Activated B cell treated with CpG ODN at 0.5 μM for 24 hours (primary cell): ENCODE measurements at regions not wholly inside any gene's neighbourhood (a gene's known extent, or its start where the extent isn't known, plus 50 kb on each side); places are given as distances from the start of the nearest gene placed in this dataset.

Experiments used
- ATAC-seq: fragments of 200-7000 bp; cut with Tn5 transposase; one replicate; pipeline ENCODE4 v1.10.0; 2021; ENCODE audit warnings: low read depth, mild to moderate bottlenecking, moderate library complexity
- CTCF ChIA-PET: fragments of 350-600 bp; sonication (Branson Sonifier 250); formaldehyde crosslinking; loops from one replicate; lab custom pipeline; 2021; ENCODE audit warnings: antibody characterized with exemption; lab: Charles Lee
- POLR2A ChIA-PET: fragments of 350-600 bp; sonication (Branson Sonifier 250); formaldehyde crosslinking; loops from one replicate; lab custom pipeline; 2021; ENCODE audit warnings: antibody characterized with exemption; lab: Charles Lee
- DNase-seq: peaks from one replicate; pipeline ENCODE4 v3.0.0; 2022
- H3K27ac Mint-ChIP-seq: one replicate; pipeline ENCODE4 v1.8.0; 2020; ENCODE audit warnings: mixed read lengths
- H3K27me3 Mint-ChIP-seq: one replicate; pipeline ENCODE4 v1.8.0; 2021; ENCODE audit warnings: mixed read lengths
- H3K36me3 Mint-ChIP-seq: one replicate; pipeline ENCODE4 v1.8.0; 2021; ENCODE audit warnings: low read depth, mixed read lengths
- H3K4me1 Mint-ChIP-seq: one replicate; pipeline ENCODE4 v1.8.0; 2021; ENCODE audit warnings: mixed read lengths
- H3K4me3 Mint-ChIP-seq: one replicate; pipeline ENCODE4 v1.8.0; 2020; ENCODE audit warnings: mild to moderate bottlenecking, mixed read lengths
- H3K9me3 Mint-ChIP-seq: one replicate; pipeline ENCODE4 v1.8.0; 2020; ENCODE audit warnings: mixed read lengths
- intact Hi-C: fragments of 100-400 bp; cut with micrococcal nuclease; formaldehyde crosslinking; loops from one replicate; pipeline ENCODE4 v1.15.1; 2024
- TF ChIP-seq, protein P1 (sequence below): fragments of 200-600 bp; IDR thresholded peaks from one replicate; pipeline ENCODE4 v1.8.0; 2022; ENCODE audit warnings: antibody characterized with exemption, mild to moderate bottlenecking

DNA sequence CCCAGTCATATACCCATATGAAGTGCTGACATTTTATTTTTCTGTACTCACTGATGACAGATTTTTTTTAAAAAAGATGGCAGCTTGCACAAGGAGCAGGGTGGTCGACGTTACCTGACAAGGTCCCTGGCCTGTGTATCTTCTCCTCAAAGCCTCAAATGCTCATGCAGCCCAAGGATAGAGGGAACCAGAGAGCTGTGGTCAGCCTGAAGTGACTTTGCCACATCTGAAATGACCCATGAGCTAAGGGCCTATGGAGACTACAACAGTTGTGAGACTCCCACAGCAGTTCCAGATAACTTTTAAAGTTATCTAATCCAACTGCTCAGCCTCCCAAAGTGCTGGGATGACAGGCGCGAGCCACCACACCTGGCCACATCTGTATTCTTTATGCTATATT is 131.1 kb downstream of the GLUL start:
- H3K4me1 Mint-ChIP-seq: peaks cover 5% of the 10 kb centered on the region
- TF ChIP-seq, protein P1, sequence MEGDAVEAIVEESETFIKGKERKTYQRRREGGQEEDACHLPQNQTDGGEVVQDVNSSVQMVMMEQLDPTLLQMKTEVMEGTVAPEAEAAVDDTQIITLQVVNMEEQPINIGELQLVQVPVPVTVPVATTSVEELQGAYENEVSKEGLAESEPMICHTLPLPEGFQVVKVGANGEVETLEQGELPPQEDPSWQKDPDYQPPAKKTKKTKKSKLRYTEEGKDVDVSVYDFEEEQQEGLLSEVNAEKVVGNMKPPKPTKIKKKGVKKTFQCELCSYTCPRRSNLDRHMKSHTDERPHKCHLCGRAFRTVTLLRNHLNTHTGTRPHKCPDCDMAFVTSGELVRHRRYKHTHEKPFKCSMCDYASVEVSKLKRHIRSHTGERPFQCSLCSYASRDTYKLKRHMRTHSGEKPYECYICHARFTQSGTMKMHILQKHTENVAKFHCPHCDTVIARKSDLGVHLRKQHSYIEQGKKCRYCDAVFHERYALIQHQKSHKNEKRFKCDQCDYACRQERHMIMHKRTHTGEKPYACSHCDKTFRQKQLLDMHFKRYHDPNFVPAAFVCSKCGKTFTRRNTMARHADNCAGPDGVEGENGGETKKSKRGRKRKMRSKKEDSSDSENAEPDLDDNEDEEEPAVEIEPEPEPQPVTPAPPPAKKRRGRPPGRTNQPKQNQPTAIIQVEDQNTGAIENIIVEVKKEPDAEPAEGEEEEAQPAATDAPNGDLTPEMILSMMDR: no peak
- DNase-seq (no peak), ATAC-seq (no peak)
- H3K9me3 Mint-ChIP-seq: no peaks in the 10 kb centered on the region
- no peak overlapping the region for H3K27ac Mint-ChIP-seq
- H3K36me3 Mint-ChIP-seq: no peaks in the 10 kb centered on the region
- no peak overlapping the region for H3K4me3 Mint-ChIP-seq
- ChIA-PET POLR2A (no interaction called here), CTCF (no interaction called here)
- intact Hi-C loops: no loop called here
- no peaks in the 10 kb centered on the region for H3K27me3 Mint-ChIP-seq

DNA sequence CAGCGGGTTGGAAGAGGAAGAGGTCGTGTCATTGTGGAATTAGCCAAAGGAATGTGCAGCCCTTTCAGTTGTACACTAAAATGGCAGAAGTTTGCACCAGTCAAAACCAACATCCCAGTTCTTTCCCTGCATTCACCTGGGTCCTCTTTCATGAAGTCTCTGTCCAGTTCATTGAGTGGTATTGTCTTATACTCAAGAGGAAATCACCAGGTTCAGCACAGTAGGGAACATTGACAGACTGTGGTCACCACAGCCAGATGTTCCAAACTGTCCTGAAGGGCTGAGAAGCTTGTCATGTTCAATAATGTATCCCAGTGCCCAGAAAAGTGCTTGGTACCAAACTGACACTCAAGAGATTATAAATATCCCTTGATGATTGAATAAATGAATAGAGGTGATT is 131.6 kb downstream of the GLUL start:
- ChIA-PET CTCF (no interaction called here), POLR2A (no interaction called here)
- ATAC-seq (no peak), DNase-seq (no peak)
- TF ChIP-seq, protein P1: no peak
- H3K4me3 Mint-ChIP-seq: no peak overlapping the region
- no peaks in the 10 kb centered on the region for H3K36me3 Mint-ChIP-seq
- peaks cover 5% of the 10 kb centered on the region for H3K4me1 Mint-ChIP-seq
- H3K27me3 Mint-ChIP-seq: no peaks in the 10 kb centered on the region
- intact Hi-C loops: no loop called here
- H3K9me3 Mint-ChIP-seq: no peaks in the 10 kb centered on the region
- H3K27ac Mint-ChIP-seq: no peak overlapping the region

- TF ChIP-seq, protein P1: no peak
- DNase-seq (no peak), ATAC-seq (no peak)
- Mint-ChIP-seq H3K27me3 (no peaks in the 10 kb centered on the region), H3K36me3 (no peaks in the 10 kb centered on the region), H3K9me3 (no peaks in the 10 kb centered on the region), H3K27ac (no peak overlapping the region), H3K4me1 (peaks cover 5% of the 10 kb centered on the region), H3K4me3 (no peak overlapping the region)
- CTCF ChIA-PET: no interaction called here
- POLR2A ChIA-PET: no interaction called here
- intact Hi-C loops: no loop called here
Observed at GRCh38 chr1:182259229-182259872, 132.2 kb downstream of the GLUL start.

DNA sequence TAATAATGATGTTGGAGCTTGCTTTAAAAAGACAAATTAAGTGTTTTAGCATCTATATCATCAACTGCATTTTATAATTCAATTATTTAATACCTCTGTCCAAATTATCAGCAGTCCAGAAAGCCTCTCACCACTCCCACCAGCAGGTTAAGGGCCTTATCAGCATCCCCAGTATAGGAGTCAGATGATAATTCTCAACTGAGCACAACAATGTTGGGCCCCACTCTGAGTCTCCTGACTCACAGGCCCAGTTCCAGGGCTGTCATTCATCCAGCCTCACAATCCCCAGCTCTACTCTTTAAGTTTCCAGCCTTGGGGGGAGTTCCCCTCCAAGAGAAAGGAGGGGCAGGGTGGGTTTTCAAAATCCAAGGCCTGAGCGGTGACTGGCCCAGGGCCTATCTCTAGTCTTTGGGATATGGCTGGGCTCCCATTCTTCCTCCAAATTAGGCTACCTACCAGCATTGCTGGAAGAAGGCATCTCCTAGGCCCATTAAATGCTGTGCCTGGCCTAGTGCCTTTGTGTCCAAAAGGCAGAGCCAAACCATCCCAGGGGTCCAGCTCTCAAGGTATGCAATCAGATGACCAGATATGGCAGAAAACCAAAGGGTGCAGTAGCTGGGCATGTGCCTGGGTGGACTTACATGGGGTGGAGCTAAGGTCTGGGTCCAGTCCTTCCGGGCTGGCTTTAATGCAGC is 134.1 kb downstream of the GLUL start:
- intact Hi-C loops: no loop called here

DNA sequence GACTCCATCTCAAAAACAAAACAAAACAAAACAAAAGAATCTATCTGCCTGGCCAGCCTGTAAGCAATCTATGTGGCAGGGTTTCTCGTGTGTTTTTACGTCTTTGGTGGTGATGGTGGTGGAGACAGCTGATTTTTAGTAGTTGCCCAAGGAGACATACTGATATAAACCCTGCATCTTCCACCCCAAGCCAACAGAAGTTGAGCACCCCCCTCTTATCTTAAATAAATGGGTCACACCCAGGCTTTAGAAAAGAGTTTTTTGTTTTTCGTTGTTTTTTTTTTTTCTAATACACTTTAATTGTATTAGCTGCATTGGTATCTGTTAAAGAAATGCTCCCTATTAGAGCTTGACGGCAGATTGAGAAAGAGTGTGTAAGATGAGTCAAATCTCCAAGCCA is 134.7 kb downstream of the GLUL start:
- H3K4me1 Mint-ChIP-seq: peaks cover 5% of the 10 kb centered on the region
- no peaks in the 10 kb centered on the region for H3K27me3 Mint-ChIP-seq
- ChIA-PET POLR2A (no interaction called here), CTCF (no interaction called here)
- intact Hi-C loops: no loop called here
- no peaks in the 10 kb centered on the region for H3K9me3 Mint-ChIP-seq
- no peak overlapping the region for H3K27ac Mint-ChIP-seq
- no peaks in the 10 kb centered on the region for H3K36me3 Mint-ChIP-seq
- no peak for DNase-seq
- ATAC-seq: no peak
- TF ChIP-seq, protein P1: no peak
- H3K4me3 Mint-ChIP-seq: no peak overlapping the region

More for the DNA sequence above, 134.1 kb downstream of the GLUL start:
- no peaks in the 10 kb centered on the region for H3K9me3 Mint-ChIP-seq
- H3K36me3 Mint-ChIP-seq: no peaks in the 10 kb centered on the region
- POLR2A ChIA-PET: no interaction called here
- ATAC-seq (no peak), DNase-seq (no peak)
- TF ChIP-seq, protein P1: no peak
- no peaks in the 10 kb centered on the region for H3K27me3 Mint-ChIP-seq
- CTCF ChIA-PET: no interaction called here
- no peak overlapping the region for H3K4me3 Mint-ChIP-seq
- H3K27ac Mint-ChIP-seq: no peak overlapping the region
- H3K4me1 Mint-ChIP-seq: peaks cover 5% of the 10 kb centered on the region
